ENCODE measurements at regions not wholly inside any gene's neighbourhood (a gene's known extent, or its start where the extent isn't known, plus 50 kb on each side); places are given as distances from the start of the nearest gene placed in this dataset.

- H3K79me1 ChIP-seq (ENCODE audit: insufficient read depth, low read depth, low read length, poor library complexity, severe bottlenecking): no peaks in the 10 kb centered on the region
- no peak overlapping the region for H3T11ph ChIP-seq (ENCODE audit: low read length)
- Mint-ChIP-seq H3K4me1 (peaks cover 19 to 22% of the 10 kb centered on the region in 2 experiments), H3K4me3 (no peak overlapping the region), H3K36me3 (ENCODE audit: insufficient read depth in 1 of 3, low read depth in 3 of 3) (peaks cover 3 to 17% (median 8%) of the 10 kb centered on the region in 3 experiments; a peak in 3 of 7 replicates), H3K27me3 (ENCODE audit: low read depth) (no peaks in the 10 kb centered on the region), H3K27ac (peak overlapping the region in 2 of 3 experiments; percentile 28 to 88; a peak in 1 of 7 replicates), H3K9me3 (peaks cover 5 to 12% of the 10 kb centered on the region in 2 experiments; a peak in 4 of 5 replicates)
- H2AFZ ChIP-seq (ENCODE audit: low read length): no peak overlapping the region
- H4K91ac ChIP-seq (ENCODE audit: insufficient read length, low read depth, low read length): no peak overlapping the region
- TF ChIP-seq CTCF (conservative IDR thresholded peaks at IDR 0.05): no peak
- H2AK5ac ChIP-seq (ENCODE audit: insufficient read length, low read length): no peak overlapping the region
- H3K4me1 ChIP-seq (ENCODE audit: insufficient read depth, low read length): no peaks in the 10 kb centered on the region; the same call in 1 of the 2 replicates
- H3K4me2 ChIP-seq (ENCODE audit: insufficient read depth, insufficient read length, low read length): no peak overlapping the region
- no peak overlapping the region for H3K18ac ChIP-seq (ENCODE audit: insufficient read length, low read depth, low read length)
- H3K14ac ChIP-seq (ENCODE audit: insufficient read depth, low read length): no peak overlapping the region
- H2BK20ac ChIP-seq (ENCODE audit: low read depth, low read length, poor library complexity, severe bottlenecking): no peak overlapping the region
- no peak overlapping the region for H4K8ac ChIP-seq (replicated peaks; ENCODE audit: insufficient read length, low read depth, low read length)
- no peak for DNase-seq
- H3K9me3 ChIP-seq (ENCODE audit: control insufficient read depth, low read depth, low read length): no peaks in the 10 kb centered on the region
- H2BK15ac ChIP-seq (ENCODE audit: low read depth, low read length): no peak overlapping the region
- no peak overlapping the region for H3K4ac ChIP-seq (ENCODE audit: low read depth, low read length)
- H3K56ac ChIP-seq (ENCODE audit: insufficient read length, low read depth, low read length): no peak overlapping the region
- no peak overlapping the region for H2BK120ac ChIP-seq (ENCODE audit: low read depth, low read length, poor library complexity, severe bottlenecking)
- no peaks in the 10 kb centered on the region for H4K20me1 ChIP-seq (ENCODE audit: control insufficient read depth, insufficient read depth, insufficient read length)
- H3K27ac ChIP-seq (ENCODE audit: insufficient read length, low read depth, low read length): no peak overlapping the region
- H3K23ac ChIP-seq (ENCODE audit: insufficient read length, low read depth, low read length): no peak overlapping the region
- no peaks in the 10 kb centered on the region for H3K23me2 ChIP-seq (ENCODE audit: insufficient read length, low read depth, low read length, poor library complexity, severe bottlenecking)
- H2BK5ac ChIP-seq (ENCODE audit: insufficient read length, low read length): no peak overlapping the region
- no peaks in the 10 kb centered on the region for H3K79me2 ChIP-seq (ENCODE audit: insufficient read depth, low read length)
- no peak overlapping the region for H4K5ac ChIP-seq (ENCODE audit: insufficient read length, low read depth, low read length)
- no peak overlapping the region for H3K9ac ChIP-seq (ENCODE audit: extremely low read depth, insufficient read length, low read length)
- H2BK12ac ChIP-seq (ENCODE audit: insufficient read length, low read depth, low read length): no peak overlapping the region
- H3K27me3 ChIP-seq (ENCODE audit: insufficient read depth, low read length): no peaks in the 10 kb centered on the region
These were observed 1532.5 kb upstream of the RAG2 start for GRCh38 chr11:38130514-38130913.
